Epithelial cell of proximal tubule (primary cell): ENCODE measurements at regions not wholly inside any gene's neighbourhood (a gene's known extent, or its start where the extent isn't known, plus 50 kb on each side); places are given as distances from the start of the nearest gene placed in this dataset.

Source experiments
- DNase-seq: peaks from one replicate; pipeline ENCODE4 v3.0.0-alpha.2; 2011; ENCODE audit warnings: low read depth
- H3K4me3 ChIP-seq: 2 replicates; pipeline ENCODE4 v1.5.1; 2011; ENCODE audit warnings: low read depth, mild to moderate bottlenecking, low read length
- CTCF ChIP-seq: conservative IDR thresholded peaks from 2 replicates; pipeline ENCODE4 v1.5.1; 2012; ENCODE audit warnings: low read depth, mild to moderate bottlenecking, low read length

GRCh38 chr1:94674876-94675275 lies 133.3 kb upstream of the F3 start:
- TF ChIP-seq CTCF, result no peak
- no peak overlapping the region for H3K4me3 ChIP-seq

GRCh38 chr1:94672934-94673333 lies 131.4 kb upstream of the F3 start:
- H3K4me3 ChIP-seq, result no peak overlapping the region
- no peak for TF ChIP-seq CTCF
- no peak for DNase-seq

More at GRCh38 chr1:94674876-94675275, 133.3 kb upstream of the F3 start:
- no peak for DNase-seq

- no peak for DNase-seq
- TF ChIP-seq CTCF, result no peak
Observed at GRCh38 chr1:94672001-94672400, 130.4 kb upstream of the F3 start.

GRCh38 chr1:94670273-94670672 lies 128.7 kb upstream of the F3 start:
- no peak overlapping the region for H3K4me3 ChIP-seq
- no peak for TF ChIP-seq CTCF
- DNase-seq, result no peak

More at GRCh38 chr1:94672001-94672400, 130.4 kb upstream of the F3 start:
- H3K4me3 ChIP-seq, result no peak overlapping the region

- no peak for DNase-seq
- H3K4me3 ChIP-seq, result no peak overlapping the region
- TF ChIP-seq CTCF, result no peak
Observed at GRCh38 chr1:94669198-94669597, 127.6 kb upstream of the F3 start.

GRCh38 chr1:94668528-94668927 lies 127.0 kb upstream of the F3 start:
- no peak for TF ChIP-seq CTCF
- no peak for DNase-seq
- H3K4me3 ChIP-seq, result no peak overlapping the region

- DNase-seq, result no peak
- H3K4me3 ChIP-seq, result no peak overlapping the region
- TF ChIP-seq CTCF, result no peak
Observed at GRCh38 chr1:94667818-94668217, 126.3 kb upstream of the F3 start.
